GM12891 (cell line): ENCODE measurements at regions not wholly inside any gene's neighbourhood (a gene's known extent, or its start where the extent isn't known, plus 50 kb on each side); places are given as distances from the start of the nearest gene placed in this dataset.

Experiments
- PAX5 ChIP-seq: IDR thresholded peaks from 2 replicates; pipeline ENCODE4 v1.6.1; 2011; ENCODE audit warnings: low read length, moderate library complexity, mild to moderate bottlenecking; ENCODE audit not compliant: insufficient read depth, severe bottlenecking
- POLR2A ChIP-seq: IDR thresholded peaks from 2 replicates; pipeline ENCODE4 v1.6.1; 2011; ENCODE audit warnings: low read depth, low read length, control low read depth
- POLR2AphosphoS5 ChIP-seq: IDR thresholded peaks from 2 replicates; pipeline ENCODE4 v1.6.1; 2011; ENCODE audit warnings: low read depth, low read length, control low read depth
- TAF1 ChIP-seq: IDR thresholded peaks from 2 replicates; pipeline ENCODE4 v1.6.1; 2011; ENCODE audit warnings: low read depth, low read length, control low read depth

DNA sequence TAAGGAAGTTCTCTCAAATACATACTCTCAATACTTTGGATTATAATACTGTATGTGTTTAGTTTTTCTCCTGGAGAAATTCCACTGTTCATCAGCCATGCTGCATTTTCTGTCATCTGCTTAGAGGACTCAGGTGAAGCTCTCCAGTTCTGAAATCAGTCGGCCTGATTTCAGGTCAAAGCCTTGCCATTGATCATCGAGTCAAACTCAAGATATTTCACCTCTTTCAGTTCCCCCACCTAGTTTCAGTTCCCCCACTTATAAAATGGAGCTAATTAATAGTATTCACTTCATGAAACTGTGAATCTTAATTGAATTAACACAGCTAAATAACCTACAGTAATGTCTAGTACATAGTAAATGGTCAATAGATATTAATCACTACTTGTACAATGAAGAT, 75.3 kb upstream of the L3MBTL4 start:
- TF ChIP-seq POLR2A (no peak), POLR2AphosphoS5 (no peak), TAF1 (no peak), PAX5 (no peak)
